ENCODE measurements at regions not wholly inside any gene's neighbourhood (a gene's known extent, or its start where the extent isn't known, plus 50 kb on each side); places are given as distances from the start of the nearest gene placed in this dataset.

GRCh38 chr9:81823672-81824554 is 104.3 kb upstream of the SPATA31D4 start:
- intact Hi-C loops (cut with DNase I) = no loop called here
- Histone ChIP-seq H3K27ac (no peak overlapping the region), H3K4me1 (peaks cover 13% of the 10 kb centered on the region), H3K4me3 (no peak overlapping the region), H3K27me3 (no peaks in the 10 kb centered on the region), H3K9me3 (no peaks in the 10 kb centered on the region), H3K36me3 (no peaks in the 10 kb centered on the region)
- DNase-seq (ENCODE audit: extremely low spot score in 2 of 2) = no peak
- TF ChIP-seq POLR2AphosphoS5 (IDR thresholded peaks at IDR 0.05; ENCODE audit: insufficient read depth in 1 of 2, low read depth in 1 of 2) (no peak), POLR2A (IDR thresholded peaks at IDR 0.05) (no peak), CTCF (IDR thresholded peaks at IDR 0.05) (no peak)

GRCh38 chr9:81824802-81825730 is 103.2 kb upstream of the SPATA31D4 start:
- Histone ChIP-seq H3K27ac (no peak overlapping the region), H3K36me3 (no peaks in the 10 kb centered on the region), H3K4me1 (peaks cover 7% of the 10 kb centered on the region), H3K4me3 (no peak overlapping the region), H3K27me3 (no peaks in the 10 kb centered on the region), H3K9me3 (no peaks in the 10 kb centered on the region)
- no peak for DNase-seq (ENCODE audit: extremely low spot score in 2 of 2)
- TF ChIP-seq POLR2A (IDR thresholded peaks at IDR 0.05) = no peak
- TF ChIP-seq CTCF (IDR thresholded peaks at IDR 0.05) = no peak
- TF ChIP-seq POLR2AphosphoS5 (IDR thresholded peaks at IDR 0.05; ENCODE audit: insufficient read depth in 1 of 2, low read depth in 1 of 2) = no peak
- intact Hi-C loops (cut with DNase I) = no loop called here

GRCh38 chr9:81825846-81826516 is 102.2 kb upstream of the SPATA31D4 start:
- H3K27ac ChIP-seq = no peak overlapping the region
- H3K27me3 ChIP-seq = no peaks in the 10 kb centered on the region
- DNase-seq (ENCODE audit: extremely low spot score in 2 of 2) = no peak
- no peak for TF ChIP-seq POLR2A (IDR thresholded peaks at IDR 0.05)
- no peak for TF ChIP-seq POLR2AphosphoS5 (IDR thresholded peaks at IDR 0.05; ENCODE audit: insufficient read depth in 1 of 2, low read depth in 1 of 2)
- no peak for TF ChIP-seq CTCF (IDR thresholded peaks at IDR 0.05)
- no peaks in the 10 kb centered on the region for H3K36me3 ChIP-seq
- no peaks in the 10 kb centered on the region for H3K4me1 ChIP-seq
- no peaks in the 10 kb centered on the region for H3K9me3 ChIP-seq
- intact Hi-C loops (cut with DNase I) = no loop called here
- H3K4me3 ChIP-seq = no peak overlapping the region

GRCh38 chr9:81826517-81826906 is 101.7 kb upstream of the SPATA31D4 start:
- no peak for DNase-seq (ENCODE audit: extremely low spot score in 2 of 2)
- Histone ChIP-seq H3K27me3 (no peaks in the 10 kb centered on the region), H3K36me3 (no peaks in the 10 kb centered on the region), H3K9me3 (no peaks in the 10 kb centered on the region), H3K27ac (no peak overlapping the region), H3K4me1 (no peaks in the 10 kb centered on the region), H3K4me3 (no peak overlapping the region)
- no peak for TF ChIP-seq POLR2AphosphoS5 (IDR thresholded peaks at IDR 0.05; ENCODE audit: insufficient read depth in 1 of 2, low read depth in 1 of 2)
- no peak for TF ChIP-seq POLR2A (IDR thresholded peaks at IDR 0.05)
- TF ChIP-seq CTCF (IDR thresholded peaks at IDR 0.05) = no peak
- intact Hi-C loops (cut with DNase I) = no loop called here

All from vagina (tissue), 2 donors.